ENCODE measurements at regions not wholly inside any gene's neighbourhood (a gene's known extent, or its start where the extent isn't known, plus 50 kb on each side); places are given as distances from the start of the nearest gene placed in this dataset.

GRCh38 chr4:85402371-85402770 lies 72.6 kb upstream of the ARHGAP24 start:
- Histone ChIP-seq H3K36me3 (no peaks in the 10 kb centered on the region), H3K9ac (no peak overlapping the region), H3K4me2 (no peak overlapping the region), H3K27ac (no peak overlapping the region), H3K4me3 (no peak overlapping the region), H3K27me3 (no peaks in the 10 kb centered on the region), H3K4me1 (no peaks in the 10 kb centered on the region), H4K20me1 (no peaks in the 10 kb centered on the region), H3K9me3 (no peaks in the 10 kb centered on the region)
- no peak for TF ChIP-seq Cebpa-rat (IDR thresholded peaks at IDR 0.05)

- no peak overlapping the region for H3K4me3 ChIP-seq
- no peaks in the 10 kb centered on the region for H3K9me3 ChIP-seq
- H3K9ac ChIP-seq, result no peak overlapping the region
- no peak overlapping the region for H3K4me2 ChIP-seq
- H3K27ac ChIP-seq, result no peak overlapping the region
- H4K20me1 ChIP-seq, result no peaks in the 10 kb centered on the region
- no peaks in the 10 kb centered on the region for H3K4me1 ChIP-seq
- H3K27me3 ChIP-seq, result no peaks in the 10 kb centered on the region
- TF ChIP-seq Cebpa-rat (IDR thresholded peaks at IDR 0.05), result no peak
- no peaks in the 10 kb centered on the region for H3K36me3 ChIP-seq
Observed at GRCh38 chr4:85406185-85406584, 68.8 kb upstream of the ARHGAP24 start.

- H3K27me3 ChIP-seq, result no peaks in the 10 kb centered on the region
- no peaks in the 10 kb centered on the region for H3K4me1 ChIP-seq
- no peaks in the 10 kb centered on the region for H3K36me3 ChIP-seq
- H3K4me3 ChIP-seq, result no peak overlapping the region
- H3K4me2 ChIP-seq, result no peak overlapping the region
- no peak overlapping the region for H3K9ac ChIP-seq
- H3K9me3 ChIP-seq, result no peaks in the 10 kb centered on the region
- no peak overlapping the region for H3K27ac ChIP-seq
- no peaks in the 10 kb centered on the region for H4K20me1 ChIP-seq
- TF ChIP-seq Cebpa-rat (IDR thresholded peaks at IDR 0.05), result no peak
Observed at GRCh38 chr4:85407546-85407945, 67.4 kb upstream of the ARHGAP24 start.

GRCh38 chr4:85408301-85408700 lies 66.6 kb upstream of the ARHGAP24 start:
- Histone ChIP-seq H3K27me3 (no peaks in the 10 kb centered on the region), H3K27ac (no peak overlapping the region), H3K9ac (no peak overlapping the region), H3K4me3 (no peak overlapping the region), H4K20me1 (no peaks in the 10 kb centered on the region), H3K36me3 (no peaks in the 10 kb centered on the region), H3K4me2 (no peak overlapping the region), H3K9me3 (no peaks in the 10 kb centered on the region), H3K4me1 (no peaks in the 10 kb centered on the region)
- no peak for TF ChIP-seq Cebpa-rat (IDR thresholded peaks at IDR 0.05)

GRCh38 chr4:85409251-85409650 lies 65.7 kb upstream of the ARHGAP24 start:
- Histone ChIP-seq H3K9ac (no peak overlapping the region), H3K27ac (no peak overlapping the region), H3K9me3 (no peaks in the 10 kb centered on the region), H3K4me2 (no peak overlapping the region), H3K27me3 (no peaks in the 10 kb centered on the region), H3K4me3 (no peak overlapping the region), H3K4me1 (no peaks in the 10 kb centered on the region), H3K36me3 (no peaks in the 10 kb centered on the region), H4K20me1 (no peaks in the 10 kb centered on the region)
- no peak for TF ChIP-seq Cebpa-rat (IDR thresholded peaks at IDR 0.05)

GRCh38 chr4:85411386-85411785 lies 63.6 kb upstream of the ARHGAP24 start:
- Histone ChIP-seq H3K4me3 (no peak overlapping the region), H3K4me2 (no peak overlapping the region), H3K4me1 (no peaks in the 10 kb centered on the region), H3K9me3 (no peaks in the 10 kb centered on the region), H3K36me3 (no peaks in the 10 kb centered on the region), H3K27me3 (no peaks in the 10 kb centered on the region), H4K20me1 (no peaks in the 10 kb centered on the region), H3K9ac (no peak overlapping the region), H3K27ac (no peak overlapping the region)
- TF ChIP-seq Cebpa-rat (IDR thresholded peaks at IDR 0.05), result no peak

- no peak overlapping the region for H3K9ac ChIP-seq
- no peak overlapping the region for H3K4me2 ChIP-seq
- H3K4me1 ChIP-seq, result no peaks in the 10 kb centered on the region
- no peaks in the 10 kb centered on the region for H3K27me3 ChIP-seq
- no peak overlapping the region for H3K4me3 ChIP-seq
- no peaks in the 10 kb centered on the region for H3K36me3 ChIP-seq
- no peak overlapping the region for H3K27ac ChIP-seq
- H4K20me1 ChIP-seq, result no peaks in the 10 kb centered on the region
- H3K9me3 ChIP-seq, result no peaks in the 10 kb centered on the region
- TF ChIP-seq Cebpa-rat (IDR thresholded peaks at IDR 0.05), result no peak
Observed at GRCh38 chr4:85414972-85415371, 60.0 kb upstream of the ARHGAP24 start.

- TF ChIP-seq Cebpa-rat (IDR thresholded peaks at IDR 0.05), result no peak
- Histone ChIP-seq H3K27ac (no peak overlapping the region), H3K9ac (no peak overlapping the region), H3K27me3 (no peaks in the 10 kb centered on the region), H3K4me1 (no peaks in the 10 kb centered on the region), H3K36me3 (no peaks in the 10 kb centered on the region), H3K4me3 (no peak overlapping the region), H3K4me2 (no peak overlapping the region), H3K9me3 (no peaks in the 10 kb centered on the region), H4K20me1 (no peaks in the 10 kb centered on the region)
Observed at GRCh38 chr4:85416094-85416493, 58.9 kb upstream of the ARHGAP24 start.

- Histone ChIP-seq H3K4me3 (no peak overlapping the region), H3K27ac (no peak overlapping the region), H3K4me1 (no peaks in the 10 kb centered on the region), H3K9me3 (no peaks in the 10 kb centered on the region), H3K27me3 (no peaks in the 10 kb centered on the region), H3K9ac (no peak overlapping the region), H3K36me3 (no peaks in the 10 kb centered on the region), H3K4me2 (no peak overlapping the region), H4K20me1 (no peaks in the 10 kb centered on the region)
- TF ChIP-seq Cebpa-rat (IDR thresholded peaks at IDR 0.05), result no peak
Observed at GRCh38 chr4:85419103-85419502, 55.8 kb upstream of the ARHGAP24 start.

GRCh38 chr4:85420831-85421230 lies 54.1 kb upstream of the ARHGAP24 start:
- H3K27me3 ChIP-seq, result no peaks in the 10 kb centered on the region
- no peak overlapping the region for H3K4me3 ChIP-seq
- no peak overlapping the region for H3K27ac ChIP-seq
- H3K4me2 ChIP-seq, result no peak overlapping the region
- TF ChIP-seq Cebpa-rat (IDR thresholded peaks at IDR 0.05), result no peak
- no peaks in the 10 kb centered on the region for H4K20me1 ChIP-seq
- no peaks in the 10 kb centered on the region for H3K9me3 ChIP-seq
- H3K4me1 ChIP-seq, result no peaks in the 10 kb centered on the region
- no peaks in the 10 kb centered on the region for H3K36me3 ChIP-seq
- no peak overlapping the region for H3K9ac ChIP-seq

GRCh38 chr4:85423431-85423830 lies 51.5 kb upstream of the ARHGAP24 start:
- Histone ChIP-seq H3K4me1 (no peaks in the 10 kb centered on the region), H3K4me2 (no peak overlapping the region), H3K9me3 (no peaks in the 10 kb centered on the region), H3K9ac (no peak overlapping the region), H3K27me3 (no peaks in the 10 kb centered on the region), H4K20me1 (no peaks in the 10 kb centered on the region), H3K4me3 (no peak overlapping the region), H3K27ac (no peak overlapping the region), H3K36me3 (no peaks in the 10 kb centered on the region)
- no peak for TF ChIP-seq Cebpa-rat (IDR thresholded peaks at IDR 0.05)

All from BLaER1 (cell line).